Fibroblast of lung (primary cell): ENCODE measurements at regions not wholly inside any gene's neighbourhood (a gene's known extent, or its start where the extent isn't known, plus 50 kb on each side); places are given as distances from the start of the nearest gene placed in this dataset.

Experiments
- DNase-seq, 2 donors: peaks; one replicate each; pipeline versions ENCODE4 v3.0.0 to v3.0.0-alpha.2; 2010; ENCODE audit warnings: low read depth in 2 of 2
- H2AFZ ChIP-seq: 2 replicates; pipeline ENCODE4 v1.5.1; 2012; ENCODE audit warnings: low read length, control low read depth, inconsistent platforms
- H3K27ac ChIP-seq: 2 replicates; pipeline ENCODE4 v1.5.1; 2011; ENCODE audit warnings: low read length, control low read depth; ENCODE audit not compliant: insufficient read depth
- H3K27me3 ChIP-seq: 2 replicates; pipeline ENCODE4 v1.5.1; 2011; ENCODE audit warnings: mild to moderate bottlenecking, low read length; ENCODE audit not compliant: control insufficient read depth, insufficient read depth
- H3K36me3 ChIP-seq: 2 replicates; pipeline ENCODE4 v1.5.1; 2011; ENCODE audit warnings: low read length; ENCODE audit not compliant: control insufficient read depth, insufficient read depth
- H3K4me1 ChIP-seq: 2 replicates; pipeline ENCODE4 v1.5.1; 2011; ENCODE audit warnings: low read length; ENCODE audit not compliant: control insufficient read depth, insufficient read depth; ENCODE audit errors: extremely low read depth
- H3K4me2 ChIP-seq: 2 replicates; pipeline ENCODE4 v1.5.1; 2011; ENCODE audit warnings: low read length, control low read depth; ENCODE audit not compliant: insufficient read depth; ENCODE audit errors: extremely low read depth
- H3K4me3 ChIP-seq, 4 experiments: fragments of 200-600 bp in 1 of 4; sonication (generic) in 1 of 4; replicated peaks in 1 of 4; 2 replicates each; pipeline ENCODE4 v1.5.1; 2011 to 2016; ENCODE audit warnings: low read length in 4 of 4, low read depth in 3 of 4, mild to moderate bottlenecking in 3 of 4, control low read depth in 2 of 4, inconsistent platforms in 1 of 4, mixed read lengths in 1 of 4; ENCODE audit not compliant: insufficient read depth in 1 of 4; ENCODE audit errors: control extremely low read depth in 1 of 4
- H3K79me2 ChIP-seq: 2 replicates; pipeline ENCODE4 v1.5.1; 2012; ENCODE audit warnings: mild to moderate bottlenecking, low read length, inconsistent platforms; ENCODE audit not compliant: control insufficient read depth, insufficient read depth
- H3K9ac ChIP-seq: 2 replicates; pipeline ENCODE4 v1.5.1; 2011; ENCODE audit warnings: mild to moderate bottlenecking, low read length, control low read depth; ENCODE audit not compliant: insufficient read depth
- H3K9me3 ChIP-seq: 2 replicates; pipeline ENCODE4 v1.5.1; 2012; ENCODE audit warnings: low read depth, low read length; ENCODE audit not compliant: control insufficient read depth, insufficient read depth
- H4K20me1 ChIP-seq: 2 replicates; pipeline ENCODE4 v1.5.1; 2011; ENCODE audit warnings: low read length; ENCODE audit not compliant: control insufficient read depth, insufficient read depth; ENCODE audit errors: extremely low read depth
- CTCF ChIP-seq, 2 donors: IDR thresholded peaks in 1 of 2; conservative IDR thresholded peaks in 1 of 2; 1 replicate in 1 of 2; 2 replicates in 1 of 2; pipeline ENCODE4 v1.5.1; 2011 to 2012; ENCODE audit warnings: low read length in 2 of 2, control low read depth in 1 of 2, inconsistent platforms in 1 of 2, low read depth in 1 of 2, mild to moderate bottlenecking in 1 of 2
- EZH2 ChIP-seq: IDR thresholded peaks from 2 replicates; pipeline ENCODE4 v1.5.1; 2012; ENCODE audit warnings: low read length, control low read depth, mild to moderate bottlenecking; ENCODE audit errors: missing control alignments

GRCh38 chr6:166766769-166767168, 139.7 kb upstream of the RPS6KA2 start:
- Histone ChIP-seq H3K9me3 (no peaks in the 10 kb centered on the region), H3K9ac (no peak overlapping the region), H2AFZ (no peak overlapping the region), H3K27me3 (no peaks in the 10 kb centered on the region), H3K4me1 (no peaks in the 10 kb centered on the region), H3K79me2 (no peaks in the 10 kb centered on the region), H4K20me1 (no peaks in the 10 kb centered on the region), H3K27ac (no peak overlapping the region), H3K4me2 (no peak overlapping the region), H3K4me3 (no peak overlapping the region), H3K36me3 (no peaks in the 10 kb centered on the region)
- DNase-seq, result no peak
- TF ChIP-seq EZH2 (no peak), CTCF (conservative IDR thresholded peaks at IDR 0.05 in 1 of 2, IDR thresholded peaks at IDR 0.05 in 1 of 2; ENCODE audit: low read depth in 1 of 2, low read length in 2 of 2) (no peak)

GRCh38 chr6:166765234-166765541, 138.1 kb upstream of the RPS6KA2 start:
- Histone ChIP-seq H3K4me2 (no peak overlapping the region), H3K36me3 (no peaks in the 10 kb centered on the region), H3K27me3 (no peaks in the 10 kb centered on the region), H4K20me1 (no peaks in the 10 kb centered on the region), H3K27ac (no peak overlapping the region), H3K9me3 (no peaks in the 10 kb centered on the region), H3K79me2 (no peaks in the 10 kb centered on the region), H3K4me3 (no peak overlapping the region), H2AFZ (no peak overlapping the region), H3K4me1 (no peaks in the 10 kb centered on the region), H3K9ac (no peak overlapping the region)
- DNase-seq, result no peak
- TF ChIP-seq CTCF (conservative IDR thresholded peaks at IDR 0.05 in 1 of 2, IDR thresholded peaks at IDR 0.05 in 1 of 2; ENCODE audit: low read depth in 1 of 2, low read length in 2 of 2) (no peak), EZH2 (no peak)

- H3K36me3 ChIP-seq, result no peaks in the 10 kb centered on the region
Observed at GRCh38 chr6:166764473-166765233, 137.6 kb upstream of the RPS6KA2 start.

More at GRCh38 chr6:166764473-166765233, 137.6 kb upstream of the RPS6KA2 start:
- Histone ChIP-seq H2AFZ (no peak overlapping the region), H3K9ac (no peak overlapping the region), H3K4me1 (no peaks in the 10 kb centered on the region), H3K9me3 (no peaks in the 10 kb centered on the region), H3K4me2 (no peak overlapping the region), H4K20me1 (no peaks in the 10 kb centered on the region), H3K79me2 (no peaks in the 10 kb centered on the region), H3K27ac (no peak overlapping the region), H3K4me3 (no peak overlapping the region), H3K27me3 (no peaks in the 10 kb centered on the region)
- DNase-seq, result no peak
- no peak for TF ChIP-seq CTCF (conservative IDR thresholded peaks at IDR 0.05 in 1 of 2, IDR thresholded peaks at IDR 0.05 in 1 of 2; ENCODE audit: low read depth in 1 of 2, low read length in 2 of 2)
- TF ChIP-seq EZH2, result no peak
